ENCODE measurements at regions not wholly inside any gene's neighbourhood (a gene's known extent, or its start where the extent isn't known, plus 50 kb on each side); places are given as distances from the start of the nearest gene placed in this dataset.
A peak's percentile ranks its signal among the peaks of the same experiment; 100 is the strongest.

DNA sequence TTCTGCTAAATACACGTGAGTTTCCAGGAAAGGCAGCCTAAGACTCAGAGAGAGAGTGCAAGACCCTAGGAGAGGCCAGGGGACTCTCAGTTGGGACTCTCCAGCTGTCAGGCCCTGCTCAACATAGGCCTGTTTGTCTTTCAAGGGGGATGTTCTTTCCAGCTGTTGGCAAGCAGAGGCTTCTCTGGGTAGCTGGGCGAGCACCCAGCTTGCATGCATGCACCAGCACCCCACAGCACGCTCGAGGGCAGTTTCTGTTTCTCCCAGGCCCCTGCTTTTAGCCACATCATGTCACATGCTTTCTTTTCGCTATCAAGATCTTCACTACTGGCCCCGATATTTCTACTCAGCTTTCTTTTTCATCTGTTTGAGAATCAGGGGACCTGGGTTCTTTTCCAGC is 479.3 kb upstream of the HS6ST1 start:
- no peaks in the 10 kb centered on the region for H3K9me3 ChIP-seq (ENCODE audit: control insufficient read depth, low read depth, low read length)
- H3K9me1 ChIP-seq (ENCODE audit: control insufficient read depth, extremely low read depth, insufficient read depth, low read length): no peaks in the 10 kb centered on the region
- peak overlapping the region; percentile 32 for H2AFZ ChIP-seq (ENCODE audit: control insufficient read depth, low read length)
- H3K4me2 ChIP-seq (ENCODE audit: control insufficient read depth, extremely low read depth, insufficient read depth, low read depth, low read length): peak overlapping the region; percentile 47
- no peak for FAIRE-seq
- no peaks in the 10 kb centered on the region for H3K79me2 ChIP-seq (ENCODE audit: control insufficient read depth, insufficient read depth, low read length)
- H3K36me3 ChIP-seq (ENCODE audit: control insufficient read depth in 2 of 2, extremely low read depth in 1 of 2, insufficient read depth in 2 of 2, low read length in 2 of 2): no peaks in the 10 kb centered on the region
- no peak overlapping the region for H3K4me3 ChIP-seq (ENCODE audit: control insufficient read depth in 2 of 3, extremely low read depth in 1 of 3, insufficient read depth in 2 of 3, low read depth in 1 of 3, low read length in 3 of 3)
- H3K9ac ChIP-seq (ENCODE audit: control insufficient read depth, extremely low read depth, insufficient read depth, low read length): no peak overlapping the region
- no peak for TF ChIP-seq EZH2 (IDR thresholded peaks at IDR 0.05; ENCODE audit: low read length)
- TF ChIP-seq, protein P1, sequence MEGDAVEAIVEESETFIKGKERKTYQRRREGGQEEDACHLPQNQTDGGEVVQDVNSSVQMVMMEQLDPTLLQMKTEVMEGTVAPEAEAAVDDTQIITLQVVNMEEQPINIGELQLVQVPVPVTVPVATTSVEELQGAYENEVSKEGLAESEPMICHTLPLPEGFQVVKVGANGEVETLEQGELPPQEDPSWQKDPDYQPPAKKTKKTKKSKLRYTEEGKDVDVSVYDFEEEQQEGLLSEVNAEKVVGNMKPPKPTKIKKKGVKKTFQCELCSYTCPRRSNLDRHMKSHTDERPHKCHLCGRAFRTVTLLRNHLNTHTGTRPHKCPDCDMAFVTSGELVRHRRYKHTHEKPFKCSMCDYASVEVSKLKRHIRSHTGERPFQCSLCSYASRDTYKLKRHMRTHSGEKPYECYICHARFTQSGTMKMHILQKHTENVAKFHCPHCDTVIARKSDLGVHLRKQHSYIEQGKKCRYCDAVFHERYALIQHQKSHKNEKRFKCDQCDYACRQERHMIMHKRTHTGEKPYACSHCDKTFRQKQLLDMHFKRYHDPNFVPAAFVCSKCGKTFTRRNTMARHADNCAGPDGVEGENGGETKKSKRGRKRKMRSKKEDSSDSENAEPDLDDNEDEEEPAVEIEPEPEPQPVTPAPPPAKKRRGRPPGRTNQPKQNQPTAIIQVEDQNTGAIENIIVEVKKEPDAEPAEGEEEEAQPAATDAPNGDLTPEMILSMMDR (optimal IDR thresholded peaks at IDR 0.05 in 1 of 3, IDR thresholded peaks at IDR 0.05 in 1 of 3, conservative IDR thresholded peaks at IDR 0.05 in 1 of 3; ENCODE audit: extremely low read depth in 1 of 3, insufficient read depth in 2 of 3, low read length in 3 of 3): no peak
- no peaks in the 10 kb centered on the region for H4K20me1 ChIP-seq (ENCODE audit: control insufficient read depth, extremely low read depth, insufficient read depth, low read length)
- no peaks in the 10 kb centered on the region for H3K27me3 ChIP-seq (ENCODE audit: control insufficient read depth, extremely low read depth, insufficient read depth, low read length)
- no peak for DNase-seq (ENCODE audit: low read depth, low spot score)
- dilution Hi-C loops (cut with MboI; ENCODE audit: extremely low pct_ligation_motif_present, low sequenced_read_pairs): no loop called here
- peaks cover 4% of the 10 kb centered on the region for H3K4me1 ChIP-seq (ENCODE audit: control insufficient read depth, extremely low read depth, insufficient read depth, low read length)
- no peak overlapping the region for H3K27ac ChIP-seq (ENCODE audit: control insufficient read depth, insufficient read depth, low read length)

DNA sequence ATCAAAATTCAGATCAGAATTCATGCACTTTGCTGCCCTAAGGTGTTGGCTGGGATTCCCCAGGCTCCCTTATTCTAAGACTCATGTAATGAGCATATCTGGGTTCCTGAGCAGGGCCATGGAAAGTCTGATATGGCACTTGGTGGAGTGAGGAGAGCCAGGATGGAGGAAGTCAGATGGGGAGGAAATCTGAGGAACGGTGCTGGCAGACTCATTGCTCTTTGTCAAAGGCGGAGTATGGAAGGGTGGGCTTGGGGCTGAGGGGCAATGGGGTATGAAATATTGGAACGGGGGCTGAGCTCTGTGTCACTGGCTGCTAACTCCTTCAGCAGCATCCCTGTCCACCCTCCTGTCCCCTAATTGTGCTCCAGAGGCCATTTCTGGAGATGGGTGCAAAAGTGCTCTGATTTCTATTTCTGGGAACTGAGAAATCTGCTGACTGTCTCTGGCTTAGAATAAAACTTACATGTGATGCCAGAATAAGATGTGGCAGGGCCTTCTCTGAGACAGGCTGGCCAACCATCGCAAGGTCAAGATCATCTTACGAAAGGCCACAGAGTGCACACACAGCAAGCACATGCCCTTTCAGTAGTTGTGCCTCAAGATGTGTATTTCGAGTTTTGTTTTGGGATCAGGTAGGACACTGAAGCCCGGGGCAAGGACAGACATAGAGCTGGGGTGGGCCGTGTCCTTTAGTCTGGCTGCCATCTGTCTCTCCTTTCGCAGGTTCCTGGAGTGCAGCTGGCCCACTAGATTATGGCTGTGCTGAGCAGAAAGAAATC is 480.0 kb upstream of the HS6ST1 start:
- H3K4me3 ChIP-seq (ENCODE audit: control insufficient read depth in 2 of 3, extremely low read depth in 1 of 3, insufficient read depth in 2 of 3, low read depth in 1 of 3, low read length in 3 of 3): no peak overlapping the region
- no peak for FAIRE-seq

More for the DNA sequence above, 480.0 kb upstream of the HS6ST1 start:
- Histone ChIP-seq H3K9me3 (ENCODE audit: control insufficient read depth, low read depth, low read length) (no peaks in the 10 kb centered on the region), H3K27me3 (ENCODE audit: control insufficient read depth, extremely low read depth, insufficient read depth, low read length) (no peaks in the 10 kb centered on the region), H3K79me2 (ENCODE audit: control insufficient read depth, insufficient read depth, low read length) (no peaks in the 10 kb centered on the region), H3K36me3 (ENCODE audit: control insufficient read depth in 2 of 2, extremely low read depth in 1 of 2, insufficient read depth in 2 of 2, low read length in 2 of 2) (no peaks in the 10 kb centered on the region), H3K9ac (ENCODE audit: control insufficient read depth, extremely low read depth, insufficient read depth, low read length) (no peak overlapping the region), H2AFZ (ENCODE audit: control insufficient read depth, low read length) (peak overlapping the region; percentile 32), H3K27ac (ENCODE audit: control insufficient read depth, insufficient read depth, low read length) (no peak overlapping the region), H3K4me2 (ENCODE audit: control insufficient read depth, extremely low read depth, insufficient read depth, low read depth, low read length) (peak overlapping the region; percentile 47), H3K4me1 (ENCODE audit: control insufficient read depth, extremely low read depth, insufficient read depth, low read length) (peaks cover 4% of the 10 kb centered on the region), H3K9me1 (ENCODE audit: control insufficient read depth, extremely low read depth, insufficient read depth, low read length) (no peaks in the 10 kb centered on the region), H4K20me1 (ENCODE audit: control insufficient read depth, extremely low read depth, insufficient read depth, low read length) (no peaks in the 10 kb centered on the region)
- dilution Hi-C loops (cut with MboI; ENCODE audit: extremely low pct_ligation_motif_present, low sequenced_read_pairs): no loop called here
- no peak for DNase-seq (ENCODE audit: low read depth, low spot score)
- TF ChIP-seq, protein P1 (optimal IDR thresholded peaks at IDR 0.05 in 1 of 3, IDR thresholded peaks at IDR 0.05 in 1 of 3, conservative IDR thresholded peaks at IDR 0.05 in 1 of 3; ENCODE audit: extremely low read depth in 1 of 3, insufficient read depth in 2 of 3, low read length in 3 of 3): no peak
- TF ChIP-seq EZH2 (IDR thresholded peaks at IDR 0.05; ENCODE audit: low read length): no peak
